CD8-positive, alpha-beta memory T cell (primary cell): ENCODE measurements at regions not wholly inside any gene's neighbourhood (a gene's known extent, or its start where the extent isn't known, plus 50 kb on each side); places are given as distances from the start of the nearest gene placed in this dataset.

ENCODE experiments used
- CTCF ChIA-PET: fragments of 350-600 bp; sonication (Branson Sonifier 250); formaldehyde crosslinking; loops from one replicate; lab custom pipeline; 2021; ENCODE audit warnings: antibody characterized with exemption; lab: Charles Lee
- POLR2A ChIA-PET: fragments of 350-600 bp; sonication (Branson Sonifier 250); formaldehyde crosslinking; loops from one replicate; lab custom pipeline; 2021; ENCODE audit warnings: antibody characterized with exemption; lab: Charles Lee
- DNase-seq, 5 donors: peaks; one replicate each; pipeline versions ENCODE4 v3.0.0 to v3.0.0-alpha.2; 2020 to 2022; ENCODE audit warnings: mixed read lengths in 1 of 5
- H3K27ac ChIP-seq: one replicate; pipeline ENCODE4 v1.7.0; 2013; ENCODE audit warnings: low read depth, mild to moderate bottlenecking, low read length, moderate library complexity
- H3K27me3 ChIP-seq: 2 replicates; pipeline ENCODE4 v1.7.0; 2013; ENCODE audit warnings: low read length, mild to moderate bottlenecking; ENCODE audit not compliant: insufficient read depth, poor library complexity, severe bottlenecking
- H3K36me3 ChIP-seq: 2 replicates; pipeline ENCODE4 v1.7.0; 2013; ENCODE audit warnings: mild to moderate bottlenecking, low read length, moderate library complexity; ENCODE audit not compliant: insufficient read depth
- H3K4me1 ChIP-seq: 2 replicates; pipeline ENCODE4 v1.7.0; 2013; ENCODE audit warnings: mild to moderate bottlenecking, low read length, moderate library complexity; ENCODE audit not compliant: insufficient read depth
- H3K4me3 ChIP-seq: 2 replicates; pipeline ENCODE4 v1.7.0; 2013; ENCODE audit warnings: mild to moderate bottlenecking, low read length
- H3K9me3 ChIP-seq: 2 replicates; pipeline ENCODE4 v1.7.0; 2013; ENCODE audit warnings: mild to moderate bottlenecking, low read length
- H3K27ac Mint-ChIP-seq, 8 donors: one replicate each; pipeline ENCODE4 v1.8.0; 2020 to 2021; ENCODE audit warnings: mixed read lengths in 8 of 8, mild to moderate bottlenecking in 6 of 8, inconsistent platforms in 3 of 8, moderate library complexity in 3 of 8
- H3K27me3 Mint-ChIP-seq, 2 donors: one replicate each; pipeline ENCODE4 v1.8.0; 2020 to 2021; ENCODE audit warnings: mixed read lengths in 2 of 2, mild to moderate bottlenecking in 1 of 2, moderate library complexity in 1 of 2
- H3K36me3 Mint-ChIP-seq, 3 donors: one replicate each; pipeline ENCODE4 v1.8.0; 2020 to 2021; ENCODE audit warnings: mixed read lengths in 3 of 3, inconsistent platforms in 1 of 3, mild to moderate bottlenecking in 1 of 3
- H3K4me1 Mint-ChIP-seq, 3 donors: one replicate each; pipeline ENCODE4 v1.8.0; 2020 to 2021; ENCODE audit warnings: mixed read lengths in 3 of 3, inconsistent platforms in 1 of 3, mild to moderate bottlenecking in 1 of 3
- H3K4me3 Mint-ChIP-seq, 7 donors: one replicate each; pipeline ENCODE4 v1.8.0; 2020 to 2021; ENCODE audit warnings: mixed read lengths in 7 of 7, mild to moderate bottlenecking in 6 of 7, moderate library complexity in 4 of 7, inconsistent platforms in 2 of 7
- H3K9me3 Mint-ChIP-seq, 5 donors: one replicate each; pipeline ENCODE4 v1.8.0; 2020 to 2022; ENCODE audit warnings: mixed read lengths in 5 of 5, mild to moderate bottlenecking in 3 of 5, moderate library complexity in 2 of 5, inconsistent platforms in 1 of 5

- Mint-ChIP-seq H3K36me3 (no peaks in the 10 kb centered on the region), H3K4me3 (no peak overlapping the region), H3K27me3 (no peaks in the 10 kb centered on the region), H3K27ac (no peak overlapping the region), H3K4me1 (no peaks in the 10 kb centered on the region), H3K9me3 (peaks cover 0 to 22% (median 13%) of the 10 kb centered on the region in 5 donors)
- Histone ChIP-seq H3K9me3 (no peaks in the 10 kb centered on the region), H3K4me1 (no peaks in the 10 kb centered on the region), H3K27ac (no peak overlapping the region), H3K27me3 (no peaks in the 10 kb centered on the region), H3K36me3 (no peaks in the 10 kb centered on the region), H3K4me3 (no peak overlapping the region)
- no peak for DNase-seq
- POLR2A ChIA-PET = no interaction called here
- CTCF ChIA-PET = no interaction called here
These were observed 610.5 kb downstream of the TFAP2B start for GRCh38 chr6:51429017-51429712.

- CTCF ChIA-PET = no interaction called here
These were observed 611.9 kb downstream of the TFAP2B start for GRCh38 chr6:51430589-51430988.

GRCh38 chr6:51432481-51432880 is 613.8 kb downstream of the TFAP2B start:
- no peak overlapping the region for H3K27ac Mint-ChIP-seq
- CTCF ChIA-PET = no interaction called here
- no peak for DNase-seq
- no peaks in the 10 kb centered on the region for H3K4me1 ChIP-seq
- H3K4me3 Mint-ChIP-seq = no peak overlapping the region
- H3K27ac ChIP-seq = no peak overlapping the region
- no peaks in the 10 kb centered on the region for H3K9me3 ChIP-seq
- no peaks in the 10 kb centered on the region for H3K27me3 Mint-ChIP-seq
- H3K36me3 ChIP-seq = no peaks in the 10 kb centered on the region
- no peaks in the 10 kb centered on the region for H3K36me3 Mint-ChIP-seq
- no peaks in the 10 kb centered on the region for H3K27me3 ChIP-seq
- no peaks in the 10 kb centered on the region for H3K4me1 Mint-ChIP-seq
- no peak overlapping the region for H3K4me3 ChIP-seq
- peaks cover 0 to 28% (median 7%) of the 10 kb centered on the region in 5 donors for H3K9me3 Mint-ChIP-seq
- POLR2A ChIA-PET = no interaction called here

More at GRCh38 chr6:51430589-51430988, 611.9 kb downstream of the TFAP2B start:
- Mint-ChIP-seq H3K27me3 (no peaks in the 10 kb centered on the region), H3K4me3 (no peak overlapping the region), H3K36me3 (no peaks in the 10 kb centered on the region), H3K4me1 (no peaks in the 10 kb centered on the region), H3K27ac (no peak overlapping the region), H3K9me3 (peaks cover 0 to 21% (median 13%) of the 10 kb centered on the region in 5 donors)
- Histone ChIP-seq H3K36me3 (no peaks in the 10 kb centered on the region), H3K27me3 (no peaks in the 10 kb centered on the region), H3K9me3 (no peaks in the 10 kb centered on the region), H3K4me1 (no peaks in the 10 kb centered on the region), H3K27ac (no peak overlapping the region), H3K4me3 (no peak overlapping the region)
- no peak for DNase-seq
- POLR2A ChIA-PET = no interaction called here

- no peaks in the 10 kb centered on the region for H3K4me1 ChIP-seq
- H3K9me3 ChIP-seq = no peaks in the 10 kb centered on the region
- ChIA-PET CTCF (no interaction called here), POLR2A (no interaction called here)
- H3K4me1 Mint-ChIP-seq = no peaks in the 10 kb centered on the region
- H3K36me3 ChIP-seq = no peaks in the 10 kb centered on the region
- H3K27me3 Mint-ChIP-seq = no peaks in the 10 kb centered on the region
- DNase-seq = no peak
- no peaks in the 10 kb centered on the region for H3K36me3 Mint-ChIP-seq
- no peak overlapping the region for H3K27ac Mint-ChIP-seq
- H3K27me3 ChIP-seq = no peaks in the 10 kb centered on the region
- peaks cover 0 to 7% (median 4%) of the 10 kb centered on the region in 5 donors for H3K9me3 Mint-ChIP-seq
- H3K4me3 Mint-ChIP-seq = no peak overlapping the region
- no peak overlapping the region for H3K4me3 ChIP-seq
- H3K27ac ChIP-seq = no peak overlapping the region
These were observed 631.7 kb downstream of the TFAP2B start for GRCh38 chr6:51450248-51450957.

- H3K27ac Mint-ChIP-seq = no peak overlapping the region
- Histone ChIP-seq H3K4me3 (no peak overlapping the region), H3K4me1 (no peaks in the 10 kb centered on the region), H3K27ac (no peak overlapping the region), H3K36me3 (no peaks in the 10 kb centered on the region), H3K27me3 (no peaks in the 10 kb centered on the region), H3K9me3 (no peaks in the 10 kb centered on the region)
- no peaks in the 10 kb centered on the region for H3K27me3 Mint-ChIP-seq
- no peaks in the 10 kb centered on the region for H3K4me1 Mint-ChIP-seq
- DNase-seq = no peak
- H3K4me3 Mint-ChIP-seq = no peak overlapping the region
- no peaks in the 10 kb centered on the region for H3K36me3 Mint-ChIP-seq
- CTCF ChIA-PET = no interaction called here
- POLR2A ChIA-PET = no interaction called here
- H3K9me3 Mint-ChIP-seq = peaks cover 3 to 7% (median 7%) of the 10 kb centered on the region in 5 donors
These were observed 632.3 kb downstream of the TFAP2B start for GRCh38 chr6:51450958-51451357.

DNA sequence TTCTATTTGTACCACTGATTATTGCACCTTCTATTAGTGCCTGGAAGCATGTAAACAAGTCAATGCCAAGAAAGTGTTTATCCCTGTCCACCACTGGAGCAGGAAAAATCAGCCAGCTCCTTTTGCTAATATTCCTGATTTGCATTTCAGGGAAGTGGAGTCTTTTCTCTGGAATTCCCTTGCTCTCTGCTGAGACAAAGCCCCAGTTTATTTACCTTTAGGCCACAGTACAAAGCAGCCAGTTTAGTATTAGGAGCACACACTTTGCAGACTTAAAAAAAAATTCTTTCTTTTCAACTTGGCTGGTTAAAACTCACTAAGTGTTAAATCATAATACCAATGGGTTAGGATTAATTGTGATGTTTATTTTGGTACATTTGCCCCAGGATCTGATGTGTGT is 631.1 kb downstream of the PKHD1 start:
- Mint-ChIP-seq H3K4me3 (no peak overlapping the region), H3K4me1 (no peaks in the 10 kb centered on the region), H3K27me3 (no peaks in the 10 kb centered on the region), H3K27ac (no peak overlapping the region), H3K9me3 (peaks cover 3 to 18% (median 6%) of the 10 kb centered on the region in 5 donors), H3K36me3 (no peaks in the 10 kb centered on the region)
- H3K9me3 ChIP-seq = peaks cover 3% of the 10 kb centered on the region
- no peak for DNase-seq
- H3K36me3 ChIP-seq = no peaks in the 10 kb centered on the region
- H3K27ac ChIP-seq = no peak overlapping the region
- no peaks in the 10 kb centered on the region for H3K4me1 ChIP-seq
- H3K4me3 ChIP-seq = no peak overlapping the region
- ChIA-PET CTCF (no interaction called here), POLR2A (no interaction called here)
- no peaks in the 10 kb centered on the region for H3K27me3 ChIP-seq

DNA sequence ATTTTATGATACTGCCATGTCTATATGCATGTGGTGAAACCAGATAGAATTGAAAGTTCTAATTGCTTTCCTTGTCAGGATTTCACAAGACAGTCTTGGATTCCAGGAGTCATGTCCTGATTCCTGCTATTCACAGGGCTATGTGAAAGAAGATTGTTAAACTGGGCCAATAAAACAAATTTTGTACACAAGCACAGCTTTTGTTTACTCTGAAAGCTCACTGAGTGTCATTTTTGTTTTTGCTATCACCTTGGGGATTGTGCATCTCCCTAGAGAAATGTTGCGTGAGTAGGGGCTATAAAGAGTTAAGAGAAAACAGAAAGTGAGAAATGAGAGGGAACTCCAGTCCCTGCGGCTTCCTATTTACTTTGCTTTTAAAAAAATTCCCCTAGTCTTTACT is 627.5 kb downstream of the PKHD1 start:
- no peak overlapping the region for H3K4me3 ChIP-seq
- Mint-ChIP-seq H3K36me3 (no peaks in the 10 kb centered on the region), H3K27ac (no peak overlapping the region), H3K4me1 (no peaks in the 10 kb centered on the region), H3K27me3 (no peaks in the 10 kb centered on the region), H3K9me3 (peaks cover 2 to 18% (median 6%) of the 10 kb centered on the region in 5 donors), H3K4me3 (no peak overlapping the region)
- ChIA-PET CTCF (no interaction called here), POLR2A (no interaction called here)
- H3K4me1 ChIP-seq = no peaks in the 10 kb centered on the region
- DNase-seq = no peak
- H3K27ac ChIP-seq = no peak overlapping the region
- no peaks in the 10 kb centered on the region for H3K27me3 ChIP-seq
- H3K9me3 ChIP-seq = peaks cover 4% of the 10 kb centered on the region
- H3K36me3 ChIP-seq = no peaks in the 10 kb centered on the region

GRCh38 chr6:51462896-51463295 is 624.5 kb downstream of the PKHD1 start:
- no peak overlapping the region for H3K4me3 Mint-ChIP-seq
- peaks cover 4% of the 10 kb centered on the region for H3K9me3 ChIP-seq
- H3K4me3 ChIP-seq = no peak overlapping the region
- no peak overlapping the region for H3K27ac ChIP-seq
- no peaks in the 10 kb centered on the region for H3K36me3 Mint-ChIP-seq
- H3K27me3 ChIP-seq = no peaks in the 10 kb centered on the region
- H3K36me3 ChIP-seq = no peaks in the 10 kb centered on the region
- H3K4me1 Mint-ChIP-seq = no peaks in the 10 kb centered on the region
- CTCF ChIA-PET = no interaction called here
- H3K4me1 ChIP-seq = no peaks in the 10 kb centered on the region
- H3K27ac Mint-ChIP-seq = no peak overlapping the region
- peaks cover 2 to 9% (median 4%) of the 10 kb centered on the region in 5 donors for H3K9me3 Mint-ChIP-seq
- POLR2A ChIA-PET = no interaction called here
- DNase-seq = no peak
- no peaks in the 10 kb centered on the region for H3K27me3 Mint-ChIP-seq
